Gastrocnemius medialis (tissue), 4 donors: ENCODE measurements at regions not wholly inside any gene's neighbourhood (a gene's known extent, or its start where the extent isn't known, plus 50 kb on each side); places are given as distances from the start of the nearest gene placed in this dataset.

Experiments used
- ATAC-seq, 2 donors: fragments of 150-250 bp; one replicate each; pipeline ENCODE4 v1.9.1; 2016
- DNase-seq, 2 donors: peaks; one replicate each; pipeline ENCODE4 v3.0.0-alpha.2; 2019
- H3K27ac ChIP-seq, 4 donors: fragments of 200-600 bp; sonication (generic); 1 replicate in 1 of 4; 2 replicates in 3 of 4; pipeline ENCODE4 v1.5.1; 2016 to 2018; ENCODE audit warnings: mild to moderate bottlenecking in 2 of 4, moderate library complexity in 1 of 4
- H3K27me3 ChIP-seq, 3 donors: fragments of 200-600 bp; sonication (generic) in 2 of 3; 1 replicate in 1 of 3; 2 replicates in 2 of 3; pipeline versions ENCODE4 v1.5.1 to v1.6.0; 2016 to 2019; ENCODE audit warnings: mild to moderate bottlenecking in 1 of 3, moderate library complexity in 1 of 3
- H3K36me3 ChIP-seq, 2 donors: fragments of 200-600 bp; sonication (generic) in 1 of 2; one replicate each; pipeline ENCODE4 v1.5.1; 2017 to 2018
- H3K4me1 ChIP-seq, 2 donors: fragments of 200-600 bp; sonication (generic) in 1 of 2; one replicate each; pipeline ENCODE4 v1.5.1; 2016 to 2017; ENCODE audit warnings: mild to moderate bottlenecking in 2 of 2
- H3K4me3 ChIP-seq, 4 donors: fragments of 200-600 bp; sonication (generic) in 3 of 4; 1 replicate in 1 of 4; 2 replicates in 3 of 4; pipeline ENCODE4 v1.5.1; 2016 to 2019; ENCODE audit warnings: mild to moderate bottlenecking in 2 of 4
- H3K9me3 ChIP-seq, 3 donors: fragments of 200-600 bp; sonication (generic) in 2 of 3; 1 replicate in 1 of 3; 2 replicates in 2 of 3; pipeline ENCODE4 v1.5.1; 2016 to 2019
- POLR2A ChIP-seq, 2 donors: fragments of 450-650 bp; IDR thresholded peaks; one replicate each; pipeline ENCODE4 v1.6.1; 2017; ENCODE audit warnings: antibody characterized with exemption in 2 of 2, mild to moderate bottlenecking in 2 of 2, moderate library complexity in 2 of 2
- in situ Hi-C, 4 donors: fragments of 200-750 bp; cut with MboI; loops; one replicate each; pipeline versions ENCODE4 v1.15.0 to v1.8.0; 2017; ENCODE audit warnings: low sequenced_read_pairs in 4 of 4
- intact Hi-C: fragments of 100-400 bp; cut with DNase I; formaldehyde crosslinking; loops from one replicate; pipeline ENCODE4 v1.15.1; 2023; ENCODE audit warnings: low total_unique reads
- TF ChIP-seq, protein P1 (sequence below), 5 experiments: fragments of 450-650 bp in 3 of 5; fragments of 200-600 bp in 2 of 5; sonication (generic) in 2 of 5; IDR thresholded peaks in 4 of 5; conservative IDR thresholded peaks in 1 of 5; 1 replicate in 4 of 5; 2 replicates in 1 of 5; pipeline ENCODE4 v1.5.1; 2016 to 2019; ENCODE audit warnings: antibody characterized with exemption in 5 of 5, mild to moderate bottlenecking in 3 of 5, moderate library complexity in 3 of 5

DNA sequence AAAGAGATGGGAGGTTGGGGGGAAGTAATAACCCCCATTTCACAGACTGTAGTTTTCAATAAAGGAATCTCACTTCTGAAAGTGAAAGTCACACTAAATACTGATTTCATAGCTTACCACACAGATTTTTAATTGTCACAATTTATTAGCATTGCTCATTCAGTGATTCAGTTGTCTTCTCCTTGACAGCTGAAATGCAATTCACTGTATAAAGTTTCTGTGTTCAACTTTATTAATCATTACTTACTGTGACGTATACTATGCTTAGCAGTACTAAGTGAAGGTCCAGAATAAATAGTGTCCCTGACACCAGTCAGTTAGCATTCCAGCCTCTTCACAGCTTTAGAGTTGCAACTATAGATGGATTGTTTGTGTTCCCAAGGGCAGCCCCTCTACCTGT lies 324.1 kb upstream of the CRIM1 start:
- Histone ChIP-seq H3K27me3 (no peaks in the 10 kb centered on the region), H3K4me3 (no peak overlapping the region), H3K36me3 (no peaks in the 10 kb centered on the region), H3K9me3 (no peaks in the 10 kb centered on the region), H3K27ac (no peak overlapping the region), H3K4me1 (no peaks in the 10 kb centered on the region)
- DNase-seq (no peak), ATAC-seq (no peak)
- in situ Hi-C loops: no loop called here
- TF ChIP-seq, protein P1, sequence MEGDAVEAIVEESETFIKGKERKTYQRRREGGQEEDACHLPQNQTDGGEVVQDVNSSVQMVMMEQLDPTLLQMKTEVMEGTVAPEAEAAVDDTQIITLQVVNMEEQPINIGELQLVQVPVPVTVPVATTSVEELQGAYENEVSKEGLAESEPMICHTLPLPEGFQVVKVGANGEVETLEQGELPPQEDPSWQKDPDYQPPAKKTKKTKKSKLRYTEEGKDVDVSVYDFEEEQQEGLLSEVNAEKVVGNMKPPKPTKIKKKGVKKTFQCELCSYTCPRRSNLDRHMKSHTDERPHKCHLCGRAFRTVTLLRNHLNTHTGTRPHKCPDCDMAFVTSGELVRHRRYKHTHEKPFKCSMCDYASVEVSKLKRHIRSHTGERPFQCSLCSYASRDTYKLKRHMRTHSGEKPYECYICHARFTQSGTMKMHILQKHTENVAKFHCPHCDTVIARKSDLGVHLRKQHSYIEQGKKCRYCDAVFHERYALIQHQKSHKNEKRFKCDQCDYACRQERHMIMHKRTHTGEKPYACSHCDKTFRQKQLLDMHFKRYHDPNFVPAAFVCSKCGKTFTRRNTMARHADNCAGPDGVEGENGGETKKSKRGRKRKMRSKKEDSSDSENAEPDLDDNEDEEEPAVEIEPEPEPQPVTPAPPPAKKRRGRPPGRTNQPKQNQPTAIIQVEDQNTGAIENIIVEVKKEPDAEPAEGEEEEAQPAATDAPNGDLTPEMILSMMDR (IDR thresholded peaks at IDR 0.05 in 4 of 5, conservative IDR thresholded peaks at IDR 0.05 in 1 of 5): no peak
- TF ChIP-seq POLR2A (IDR thresholded peaks at IDR 0.05): no peak
- intact Hi-C loops: no loop called here

DNA sequence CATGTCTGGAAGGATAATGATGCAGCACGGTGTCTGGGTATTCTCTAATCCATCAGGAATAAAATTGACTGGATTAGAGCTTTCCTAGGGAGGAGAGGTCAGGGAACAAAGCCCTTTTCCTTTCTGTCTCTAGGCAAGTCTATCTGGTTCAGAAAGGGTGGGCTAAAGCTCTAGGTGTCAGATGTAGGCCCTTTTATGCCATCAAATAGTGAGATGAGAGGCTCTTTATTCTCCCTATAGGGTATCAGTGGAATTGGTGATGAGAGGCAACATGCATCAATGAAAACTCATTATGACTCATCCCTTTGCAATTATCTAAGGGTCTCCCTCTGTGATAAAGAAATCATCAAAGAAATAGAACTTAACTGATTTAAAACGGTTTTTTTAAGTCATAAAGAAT lies 328.0 kb upstream of the CRIM1 start:
- Histone ChIP-seq H3K36me3 (no peaks in the 10 kb centered on the region), H3K27me3 (no peaks in the 10 kb centered on the region), H3K4me1 (no peaks in the 10 kb centered on the region), H3K4me3 (no peak overlapping the region), H3K9me3 (no peaks in the 10 kb centered on the region), H3K27ac (no peak overlapping the region)
- in situ Hi-C loops (no loop called here), intact Hi-C loops (no loop called here)
- ATAC-seq: no peak
- TF ChIP-seq, protein P1 (IDR thresholded peaks at IDR 0.05 in 4 of 5, conservative IDR thresholded peaks at IDR 0.05 in 1 of 5): no peak
- no peak for TF ChIP-seq POLR2A (IDR thresholded peaks at IDR 0.05)
- DNase-seq: no peak

DNA sequence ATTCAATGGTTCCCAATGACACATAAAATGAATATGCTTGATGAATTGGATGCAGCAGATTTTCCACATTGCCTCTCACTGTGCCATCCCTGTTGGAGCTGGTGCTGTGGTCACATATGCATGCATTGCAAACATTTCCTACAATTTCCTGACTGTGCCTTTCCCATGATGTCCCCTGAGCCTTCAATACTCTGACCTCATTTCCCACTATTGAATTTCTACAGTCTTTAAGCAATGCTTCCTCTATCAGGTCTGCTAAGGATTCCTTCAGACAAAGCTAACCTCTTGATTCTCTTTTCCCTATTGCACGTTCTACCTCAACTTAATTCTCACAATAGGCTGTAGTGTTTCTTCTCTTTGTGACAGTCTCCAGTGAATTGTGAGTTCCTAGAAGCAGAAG lies 342.5 kb upstream of the CRIM1 start:
- H3K27ac ChIP-seq: no peak overlapping the region
- TF ChIP-seq POLR2A (IDR thresholded peaks at IDR 0.05): no peak
- TF ChIP-seq, protein P1 (IDR thresholded peaks at IDR 0.05 in 4 of 5, conservative IDR thresholded peaks at IDR 0.05 in 1 of 5): no peak
- in situ Hi-C loops (no loop called here), intact Hi-C loops (no loop called here)
- DNase-seq (no peak), ATAC-seq (no peak)
- no peak overlapping the region for H3K4me3 ChIP-seq
- no peaks in the 10 kb centered on the region for H3K9me3 ChIP-seq
- H3K27me3 ChIP-seq: no peaks in the 10 kb centered on the region
- no peaks in the 10 kb centered on the region for H3K36me3 ChIP-seq
- no peaks in the 10 kb centered on the region for H3K4me1 ChIP-seq

DNA sequence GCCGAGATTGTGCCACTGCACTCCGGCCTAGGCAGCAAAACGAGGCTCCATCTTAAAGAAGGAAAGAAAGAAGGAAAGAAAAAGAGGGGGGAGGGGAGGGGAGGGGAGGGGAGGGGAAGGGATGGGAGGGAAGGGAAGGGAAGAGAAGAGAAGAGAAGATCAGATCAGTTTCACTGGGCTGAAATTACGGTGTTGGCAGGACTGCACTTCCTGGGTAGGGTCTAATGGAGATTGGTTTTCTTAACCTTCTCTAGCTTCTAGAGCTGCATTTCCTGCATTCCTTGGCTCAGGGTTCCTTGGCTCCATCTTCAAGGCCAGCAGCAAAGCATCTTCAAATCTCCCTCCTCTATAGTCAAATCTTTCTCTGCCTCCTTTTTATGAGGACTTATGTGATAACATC lies 349.1 kb upstream of the CRIM1 start:
- ATAC-seq (no peak), DNase-seq (no peak)
- H3K4me1 ChIP-seq: no peaks in the 10 kb centered on the region
- H3K4me3 ChIP-seq: no peak overlapping the region
- TF ChIP-seq, protein P1 (IDR thresholded peaks at IDR 0.05 in 4 of 5, conservative IDR thresholded peaks at IDR 0.05 in 1 of 5): no peak
- H3K9me3 ChIP-seq: no peaks in the 10 kb centered on the region
- H3K36me3 ChIP-seq: no peaks in the 10 kb centered on the region
- intact Hi-C loops (no loop called here), in situ Hi-C loops (no loop called here)
- H3K27ac ChIP-seq: no peak overlapping the region
- H3K27me3 ChIP-seq: no peaks in the 10 kb centered on the region

DNA sequence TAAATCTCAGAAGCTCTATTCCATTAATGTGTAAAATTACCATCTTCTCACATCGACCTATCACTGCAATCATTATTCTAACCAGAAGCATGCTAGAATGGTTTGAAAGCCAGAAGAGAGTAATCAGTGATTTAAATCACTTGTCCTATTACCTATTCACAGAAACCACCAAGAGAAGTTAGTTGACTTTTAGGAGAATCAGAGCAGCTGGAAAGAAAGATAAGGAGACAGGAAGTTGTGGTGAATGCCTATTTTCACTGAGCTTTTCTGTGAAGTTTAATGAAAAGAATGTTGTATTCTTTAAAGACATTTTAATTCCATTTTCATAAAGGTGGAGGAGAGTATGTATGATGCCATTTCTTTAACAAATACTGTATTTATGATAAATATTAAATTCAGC lies 352.6 kb upstream of the CRIM1 start:
- TF ChIP-seq, protein P1 (IDR thresholded peaks at IDR 0.05 in 4 of 5, conservative IDR thresholded peaks at IDR 0.05 in 1 of 5): no peak
- no peak for TF ChIP-seq POLR2A (IDR thresholded peaks at IDR 0.05)
- intact Hi-C loops (no loop called here), in situ Hi-C loops (no loop called here)
- H3K4me1 ChIP-seq: no peaks in the 10 kb centered on the region
- H3K9me3 ChIP-seq: no peaks in the 10 kb centered on the region
- H3K27ac ChIP-seq: no peak overlapping the region
- H3K4me3 ChIP-seq: no peak overlapping the region
- H3K36me3 ChIP-seq: no peaks in the 10 kb centered on the region
- no peaks in the 10 kb centered on the region for H3K27me3 ChIP-seq
- ATAC-seq (no peak), DNase-seq (no peak)
